ENCODE measurements at regions not wholly inside any gene's neighbourhood (a gene's known extent, or its start where the extent isn't known, plus 50 kb on each side); places are given as distances from the start of the nearest gene placed in this dataset.

- DNase-seq, result no peak
Observed at GRCh38 chr3:106578911-106579310, 710.1 kb upstream of the CBLB start.

- DNase-seq, result no peak
Observed at GRCh38 chr3:106582151-106582550, 713.3 kb upstream of the CBLB start.

- no peak for DNase-seq
Observed at GRCh38 chr3:106587551-106587950, 718.7 kb upstream of the CBLB start.

GRCh38 chr3:106588739-106589138 lies 719.9 kb upstream of the CBLB start:
- no peak for DNase-seq

DNA sequence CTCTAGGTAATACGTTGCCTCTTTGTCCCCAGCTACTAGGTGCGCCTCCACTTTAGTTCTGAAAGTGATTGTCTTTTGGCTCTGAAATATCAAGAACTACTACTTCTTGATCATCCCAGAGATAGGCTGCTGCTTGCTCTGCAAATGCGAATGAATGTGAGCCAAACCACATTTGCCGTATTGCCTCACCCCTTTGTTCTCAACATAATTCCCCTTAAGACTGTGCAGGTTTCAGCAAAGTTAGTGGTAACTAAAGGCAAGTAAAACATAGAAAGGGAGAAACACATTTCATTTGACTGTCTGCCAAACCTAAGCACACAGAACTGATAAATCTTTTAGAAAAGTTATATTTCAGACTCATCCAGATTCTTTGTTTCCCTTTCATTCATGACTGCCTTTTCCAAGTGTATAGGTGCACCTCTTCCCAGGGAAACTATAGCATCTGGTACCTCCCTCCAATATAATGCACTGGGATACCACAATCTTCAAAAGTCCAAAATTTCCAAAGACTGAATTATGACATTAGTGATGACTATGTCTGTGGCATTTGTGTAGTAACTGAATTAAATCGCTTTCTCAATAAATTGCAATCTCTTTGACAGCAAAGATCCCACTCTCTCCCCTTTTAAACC lies 720.6 kb upstream of the CBLB start:
- no peak for DNase-seq

- DNase-seq, result no peak
Observed at GRCh38 chr3:106590216-106590615, 721.4 kb upstream of the CBLB start.

DNA sequence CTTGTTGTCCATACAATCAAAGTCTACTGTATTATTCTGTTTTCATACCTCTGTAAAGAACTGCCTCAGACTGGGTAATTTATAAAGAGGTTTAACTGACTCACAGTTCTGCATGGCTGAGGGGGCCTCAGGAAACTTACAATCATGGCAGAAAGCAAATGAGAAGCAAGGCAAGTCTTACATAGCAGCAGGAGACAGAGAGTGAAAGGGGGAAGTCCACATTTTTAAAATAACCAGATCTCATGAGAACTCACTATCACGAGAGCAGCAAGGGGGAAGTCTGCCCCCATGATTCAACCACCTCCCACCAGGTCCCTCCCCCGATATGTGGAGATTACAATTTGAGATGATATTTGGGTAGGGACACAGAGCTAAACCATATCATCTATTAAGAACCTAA lies 724.6 kb upstream of the CBLB start:
- DNase-seq, result no peak

- DNase-seq, result peak; percentile 26 to 76
Observed at GRCh38 chr3:106609666-106610301, 741.0 kb upstream of the CBLB start.

- no peak for DNase-seq
Observed at GRCh38 chr3:106610362-106610959, 741.6 kb upstream of the CBLB start.

GRCh38 chr3:106611116-106611515 lies 742.3 kb upstream of the CBLB start:
- DNase-seq, result no peak

GRCh38 chr3:106611841-106612240 lies 743.0 kb upstream of the CBLB start:
- no peak for DNase-seq

GRCh38 chr3:106616556-106616955 lies 747.7 kb upstream of the CBLB start:
- DNase-seq, result no peak

DNA sequence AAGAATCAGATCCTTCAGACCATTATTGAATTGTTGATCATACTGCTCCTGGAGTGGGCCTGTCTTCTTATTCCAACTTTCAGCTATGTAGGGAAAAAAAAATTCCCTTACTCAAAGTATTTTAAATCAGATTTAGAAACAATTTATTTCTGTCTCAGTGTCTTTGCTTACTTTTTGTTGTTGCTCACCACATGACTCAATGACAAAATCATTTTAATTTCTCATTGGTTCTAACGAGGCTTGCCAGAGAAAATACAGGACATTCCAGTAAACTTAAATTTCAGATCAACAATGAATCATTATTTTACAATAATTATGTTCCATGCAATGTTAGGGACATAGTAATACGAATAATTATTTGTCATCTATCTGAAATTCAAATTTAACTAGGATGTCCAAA lies 748.5 kb upstream of the CBLB start:
- no peak for DNase-seq

DNA sequence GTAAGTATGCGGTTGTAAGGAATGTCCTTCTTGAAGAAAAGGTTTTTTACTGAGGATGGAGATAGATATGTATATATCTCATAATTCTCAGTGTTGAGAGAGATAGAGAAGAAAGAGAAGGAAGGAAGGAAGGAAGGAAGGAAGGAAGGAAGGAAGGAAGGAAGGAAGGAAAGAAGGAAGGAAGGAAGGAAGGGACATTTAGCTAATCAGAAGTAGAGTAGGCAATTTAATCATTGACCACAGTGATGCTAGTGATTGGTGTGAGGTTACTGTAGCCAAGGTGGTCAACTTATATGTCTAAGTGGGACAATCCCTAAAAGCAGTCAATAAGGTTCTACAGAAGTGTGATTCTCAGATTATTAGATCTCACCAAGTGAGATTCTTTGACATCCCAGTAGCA lies 751.8 kb upstream of the CBLB start:
- DNase-seq, result no peak

- DNase-seq, result no peak
Observed at GRCh38 chr3:106624154-106624553, 753.1 kb upstream of the CCDC54 start.

DNA sequence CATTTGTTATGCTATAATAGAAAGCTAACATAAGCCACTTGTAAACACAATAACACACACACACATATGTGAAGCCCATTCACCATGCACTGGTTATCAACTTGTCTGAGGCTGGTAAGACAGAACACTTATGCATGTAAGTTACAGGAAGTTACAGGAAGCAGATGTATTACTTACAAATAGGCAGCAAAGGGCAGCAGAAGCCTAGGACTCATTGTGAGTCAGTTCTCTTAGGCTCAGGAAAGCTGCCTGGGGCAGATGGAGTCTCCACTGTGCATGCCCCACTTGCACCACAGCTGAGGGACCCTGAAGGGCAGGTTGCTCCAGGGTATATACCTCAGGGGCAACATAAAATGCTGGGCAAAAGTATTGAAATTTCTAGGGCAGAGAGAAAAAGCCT lies 748.8 kb upstream of the CCDC54 start:
- DNase-seq, result no peak

DNA sequence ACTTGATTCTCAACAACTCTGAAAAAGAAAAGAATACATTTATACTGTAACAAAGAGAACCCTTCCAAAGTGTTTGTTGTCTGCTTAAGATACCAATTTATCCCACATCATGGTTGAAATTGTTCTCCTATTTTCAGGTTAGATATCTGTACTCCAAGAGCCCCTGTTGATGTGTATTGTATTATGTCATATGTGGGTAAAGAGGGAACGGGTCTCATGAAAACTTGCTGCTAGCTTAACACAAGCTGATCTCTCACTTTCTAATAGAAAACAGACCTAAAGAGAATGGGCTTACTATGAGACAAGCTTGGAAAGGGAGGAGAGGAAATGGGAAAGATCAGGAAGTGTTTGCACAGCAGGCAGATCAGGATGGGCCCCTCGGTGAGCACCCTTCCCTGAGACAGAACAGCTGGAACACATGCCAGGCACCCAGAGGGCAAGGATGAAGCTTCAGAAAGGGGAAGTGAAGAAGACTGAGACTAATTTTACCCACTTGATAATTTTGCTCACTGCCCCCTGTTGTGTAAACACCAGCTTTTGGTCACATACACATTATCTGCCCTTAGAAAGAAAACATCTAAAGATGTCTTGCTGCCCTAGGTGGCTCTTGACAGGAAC lies 747.9 kb upstream of the CCDC54 start:
- DNase-seq, result no peak

GRCh38 chr3:106631373-106632108 lies 745.7 kb upstream of the CCDC54 start:
- DNase-seq, result no peak

DNA sequence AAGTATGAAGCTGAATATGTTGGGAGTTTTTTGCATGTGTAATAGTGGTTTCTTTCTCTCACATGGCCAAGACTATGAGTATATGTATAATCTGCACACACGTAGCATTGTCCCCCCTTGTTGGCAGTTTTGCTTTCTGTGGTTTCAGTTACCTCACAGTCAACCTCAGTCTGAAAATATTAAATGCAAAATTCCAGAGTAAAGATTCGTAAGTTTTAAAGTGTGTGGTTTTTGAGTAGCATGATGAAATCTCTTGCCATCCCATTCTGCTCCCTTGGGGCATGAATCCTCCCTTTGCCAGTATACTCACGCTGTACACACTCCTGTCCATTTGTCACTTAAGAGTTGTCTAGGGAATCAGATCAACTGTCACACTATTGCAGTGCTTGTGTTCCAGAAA lies 742.0 kb upstream of the CCDC54 start:
- no peak for DNase-seq

DNA sequence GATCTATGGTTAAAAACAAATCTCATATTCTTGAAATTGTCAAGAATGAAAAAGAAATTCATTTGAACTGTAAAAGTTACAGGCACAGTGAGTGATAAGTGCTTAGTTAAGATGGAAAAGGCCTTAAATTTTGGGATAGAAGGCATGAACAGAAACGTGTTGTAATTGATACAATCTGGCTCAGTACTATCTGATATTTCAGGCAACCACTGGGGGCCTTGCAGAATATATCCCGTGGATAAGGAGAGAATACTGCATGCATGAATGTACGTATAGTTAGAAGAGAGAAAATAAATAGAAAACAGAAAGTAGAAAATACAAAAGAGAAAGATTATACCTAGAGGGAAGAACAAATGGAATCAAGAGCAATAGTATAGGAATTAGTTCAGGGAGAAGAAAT lies 741.4 kb upstream of the CCDC54 start:
- DNase-seq, result no peak

DNA sequence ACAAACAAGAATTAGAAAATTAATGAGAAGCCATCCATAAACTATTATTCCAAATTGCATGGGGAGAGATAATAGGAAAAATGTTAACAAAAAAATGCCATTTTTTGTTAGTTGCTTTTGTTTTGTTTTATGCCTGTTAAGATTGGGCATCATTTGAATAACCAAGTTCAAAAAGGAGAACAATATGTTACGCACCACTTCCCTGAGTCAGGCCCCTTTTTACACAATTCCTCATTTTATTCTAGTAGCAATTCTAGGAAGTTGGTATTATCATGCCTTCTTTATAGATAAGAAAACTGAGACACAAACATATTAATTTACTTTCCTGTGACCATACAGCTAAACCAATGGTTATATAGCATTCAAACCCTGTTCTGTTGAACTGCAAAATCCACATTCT lies 736.9 kb upstream of the CCDC54 start:
- DNase-seq, result no peak

DNA sequence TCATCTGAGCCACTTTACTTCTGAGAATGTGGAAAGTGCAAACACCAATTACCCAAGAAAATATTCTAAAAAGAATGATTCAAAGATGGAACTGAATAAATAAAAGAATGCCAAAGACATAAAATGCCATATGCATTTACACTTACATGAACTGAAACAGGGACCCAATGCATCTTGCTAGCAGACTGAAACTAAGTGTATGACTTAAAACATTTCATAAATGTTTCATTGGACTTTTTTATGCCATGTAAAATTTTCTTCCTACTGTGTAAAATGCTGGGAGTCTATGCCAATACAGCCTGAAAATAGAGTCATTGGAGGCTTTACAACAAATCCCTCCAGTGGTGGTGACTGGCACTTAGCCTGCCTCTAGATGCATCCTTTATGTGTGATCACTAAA lies 735.1 kb upstream of the CCDC54 start:
- no peak for DNase-seq

DNA sequence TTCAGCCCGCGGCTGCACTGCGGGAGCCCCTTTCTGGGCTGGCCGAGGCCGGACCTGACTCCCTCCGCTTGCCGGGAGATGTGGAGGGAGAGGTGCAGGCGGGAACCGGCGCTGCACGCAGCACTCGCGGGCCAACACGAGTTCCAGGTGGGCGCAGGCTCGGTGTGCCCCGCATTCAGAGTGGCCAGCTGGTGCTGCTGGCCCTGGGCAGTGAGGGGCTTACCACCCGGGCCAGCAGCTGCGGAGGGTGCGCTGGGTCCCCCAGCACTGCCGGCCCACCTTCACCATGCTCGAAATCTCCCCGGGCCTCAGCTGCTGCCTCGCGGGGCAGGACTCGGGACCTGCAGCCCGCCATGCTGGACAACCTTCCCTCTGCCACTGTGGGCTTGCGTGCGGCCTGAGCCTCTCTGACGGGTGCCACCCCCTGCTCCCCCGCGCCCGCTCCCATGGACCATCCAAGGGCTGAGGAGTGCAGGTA lies 733.5 kb upstream of the CCDC54 start:
- no peak for DNase-seq
